Caki2 (cell line): ENCODE measurements at regions not wholly inside any gene's neighbourhood (a gene's known extent, or its start where the extent isn't known, plus 50 kb on each side); places are given as distances from the start of the nearest gene placed in this dataset.

Source experiments
- DNase-seq: peaks from one replicate; pipeline ENCODE4 v3.0.0-alpha.2; 2015; ENCODE audit warnings: low read depth
- in situ Hi-C: cut with HindIII; loops from 2 replicates; pipeline ENCODE4 v1.10.0; 2016; ENCODE audit warnings: low sequenced_read_pairs, low pct_unique_long_range_greater_than_20kb, mixed read lengths

DNA sequence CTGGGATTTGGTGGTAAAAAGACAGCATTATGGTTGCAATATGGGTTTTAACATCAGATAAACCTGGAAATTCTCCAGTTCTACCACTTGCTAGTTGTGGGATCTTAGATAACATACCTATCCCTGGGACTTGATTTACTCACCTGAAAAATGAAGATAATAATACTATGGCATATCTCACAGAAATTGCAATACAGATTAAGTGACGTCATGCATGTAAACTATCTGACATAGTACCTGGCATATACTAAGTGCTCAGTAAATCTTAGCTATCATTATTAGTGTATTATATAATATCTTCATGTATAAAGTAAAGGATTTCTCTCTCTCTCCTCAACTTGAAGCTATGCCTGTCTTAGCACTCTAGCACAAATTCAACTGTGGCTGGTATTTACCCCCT is 192.5 kb downstream of the PCDH19 start:
- no peak for DNase-seq
- in situ Hi-C loops = no loop called here

DNA sequence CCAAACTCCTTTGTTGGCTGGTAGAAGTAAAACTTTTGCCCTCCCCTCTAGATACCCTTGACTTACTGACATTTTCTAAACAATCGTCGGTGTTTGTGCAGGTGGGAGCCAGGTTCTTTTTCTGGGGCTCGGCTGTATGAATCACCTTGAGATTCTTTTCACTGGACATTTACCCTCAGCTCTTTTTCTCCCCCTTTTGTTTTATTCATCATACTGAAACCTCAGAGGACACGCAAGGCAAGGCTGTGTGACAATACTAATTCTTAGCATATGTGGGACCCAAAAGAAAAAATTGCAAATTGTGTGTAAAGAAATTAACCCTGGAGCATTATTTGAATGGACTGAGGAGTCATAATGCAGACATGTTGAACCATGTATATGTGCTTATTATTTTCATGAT is 194.0 kb downstream of the PCDH19 start:
- in situ Hi-C loops = no loop called here
- DNase-seq = no peak

DNA sequence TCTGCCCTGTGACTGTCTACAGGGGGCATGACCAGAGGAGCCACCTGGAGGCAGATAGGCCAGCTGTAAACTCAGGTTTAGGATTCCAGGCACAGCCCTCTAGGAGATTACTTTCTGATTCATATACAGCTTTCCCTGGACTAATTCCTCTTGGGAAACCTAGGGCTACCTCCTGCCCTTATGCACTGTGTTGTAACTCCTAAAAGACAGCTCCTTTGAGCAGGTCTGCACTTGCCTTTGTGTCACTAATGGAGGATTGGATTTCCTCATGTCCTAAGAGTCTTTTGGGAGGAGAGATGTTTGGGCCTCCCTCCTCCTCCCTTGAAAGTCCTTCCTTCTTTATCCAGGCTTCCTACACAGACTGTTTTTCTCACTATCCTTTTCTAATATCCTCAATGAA is 202.0 kb downstream of the PCDH19 start:
- in situ Hi-C loops = no loop called here

DNA sequence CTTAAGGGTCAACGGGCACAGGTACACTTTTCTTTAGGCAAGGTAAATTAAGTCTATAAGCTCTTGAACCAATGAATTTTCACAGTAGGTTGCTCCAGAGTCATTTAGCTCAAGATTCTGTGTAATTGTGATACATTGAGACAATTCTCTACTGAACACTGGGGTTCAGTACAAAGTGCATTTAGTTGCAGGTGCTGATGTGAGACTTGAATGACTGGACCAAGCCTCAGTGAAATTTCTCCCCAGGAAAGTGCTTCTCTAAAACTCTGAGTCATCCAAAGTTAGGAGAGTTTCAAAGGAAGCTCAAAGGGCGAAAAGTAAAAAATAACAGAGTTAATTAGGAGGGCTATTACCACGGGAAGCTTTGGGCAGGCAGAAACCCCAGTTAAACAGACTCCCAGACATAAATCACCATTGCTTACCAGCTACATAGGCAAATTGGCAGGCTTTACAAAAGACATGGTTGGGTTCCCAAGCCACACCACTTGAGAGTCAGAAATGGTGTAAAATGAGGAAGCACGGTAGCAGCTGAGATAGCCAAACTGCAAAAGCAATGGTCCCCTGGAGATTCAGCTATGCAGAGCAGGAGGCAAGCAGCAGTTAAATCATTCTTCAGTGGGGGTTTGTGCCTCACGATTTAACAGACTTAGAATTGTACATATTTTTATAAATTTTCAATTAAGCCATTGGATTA is 202.6 kb downstream of the PCDH19 start:
- peak; percentile 0 for DNase-seq
- in situ Hi-C loops = no loop called here

More for the DNA sequence above, 202.0 kb downstream of the PCDH19 start:
- no peak for DNase-seq

DNA sequence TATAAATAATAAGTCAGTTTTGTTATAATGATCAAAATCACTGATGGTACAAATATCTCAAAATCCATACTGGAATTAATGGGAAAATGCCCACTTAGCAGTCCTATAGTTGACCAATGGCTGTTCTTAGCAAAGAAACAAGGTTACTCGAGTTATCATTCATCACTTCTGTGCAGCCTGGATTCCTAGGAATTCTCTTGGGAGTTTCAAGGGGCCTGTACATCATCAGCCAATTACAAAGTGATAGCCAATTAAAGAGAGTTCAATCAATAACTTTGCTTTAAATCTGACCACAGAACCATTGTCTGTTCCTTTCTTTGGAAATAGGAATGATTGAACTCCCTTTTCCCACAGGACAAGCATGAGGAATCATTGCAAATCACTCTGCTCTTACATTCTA is 205.5 kb downstream of the PCDH19 start:
- DNase-seq = no peak
- in situ Hi-C loops = no loop called here

DNA sequence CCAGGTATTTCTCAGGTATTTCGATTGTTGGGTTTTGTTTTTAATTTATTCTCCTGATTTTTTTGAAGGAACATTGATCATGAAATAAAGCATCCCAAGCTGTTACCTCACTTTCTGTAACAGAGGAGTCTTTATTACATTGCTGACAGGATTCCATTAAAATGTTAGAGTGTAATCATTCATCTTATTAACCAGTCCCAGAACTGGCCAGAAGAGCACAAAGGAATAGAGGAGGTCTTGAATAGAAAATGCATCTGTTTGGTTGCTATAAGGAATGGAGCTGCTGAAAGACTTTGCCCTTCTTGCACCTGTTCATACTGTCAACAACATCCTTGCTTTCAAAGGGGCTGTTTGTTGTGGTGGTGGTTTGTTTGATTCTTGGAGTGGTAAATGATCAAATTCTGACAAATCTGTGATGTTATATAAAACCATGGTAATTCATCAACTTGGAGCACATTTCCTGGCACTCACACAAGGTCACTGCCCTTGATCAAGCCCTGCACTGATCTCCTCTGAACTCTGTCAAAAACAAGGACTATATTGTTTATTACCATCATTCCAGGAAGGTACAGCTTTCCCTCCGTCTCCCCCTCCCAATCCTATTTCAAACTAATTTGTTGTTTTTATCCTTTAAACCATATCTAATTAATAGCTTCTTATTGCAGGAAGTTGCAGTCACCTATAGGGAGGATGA is 215.8 kb downstream of the PCDH19 start:
- DNase-seq = no peak
- in situ Hi-C loops = no loop called here
